ENCODE measurements at regions not wholly inside any gene's neighbourhood (a gene's known extent, or its start where the extent isn't known, plus 50 kb on each side); places are given as distances from the start of the nearest gene placed in this dataset.

GRCh38 chr6:4509506-4509905, 266.7 kb upstream of the CDYL start:
- TF ChIP-seq CTCF (IDR thresholded peaks at IDR 0.05; ENCODE audit: extremely low read depth in 1 of 2, insufficient read depth in 1 of 2, low read depth in 1 of 2, low read length in 2 of 2): no peak
- TF ChIP-seq POLR2A (IDR thresholded peaks at IDR 0.05; ENCODE audit: low read depth, low read length): no peak
- TF ChIP-seq JUN (IDR thresholded peaks at IDR 0.05; ENCODE audit: borderline replicate concordance, insufficient read depth, insufficient read length, low read depth): no peak
- no peak for TF ChIP-seq EZH2 (IDR thresholded peaks at IDR 0.05; ENCODE audit: borderline replicate concordance, low read depth, low read length, severe bottlenecking)
- TF ChIP-seq POLR2AphosphoS5 (IDR thresholded peaks at IDR 0.05; ENCODE audit: insufficient read depth, low read depth, low read length): no peak
- no peak for TF ChIP-seq FOS (IDR thresholded peaks at IDR 0.05; ENCODE audit: borderline replicate concordance, insufficient read depth, low read length)
- no peak for TF ChIP-seq MAX (IDR thresholded peaks at IDR 0.05; ENCODE audit: insufficient read depth, insufficient read length)
